ENCODE measurements at regions not wholly inside any gene's neighbourhood (a gene's known extent, or its start where the extent isn't known, plus 50 kb on each side); places are given as distances from the start of the nearest gene placed in this dataset.
A peak's percentile ranks its signal among the peaks of the same experiment; 100 is the strongest.

DNA sequence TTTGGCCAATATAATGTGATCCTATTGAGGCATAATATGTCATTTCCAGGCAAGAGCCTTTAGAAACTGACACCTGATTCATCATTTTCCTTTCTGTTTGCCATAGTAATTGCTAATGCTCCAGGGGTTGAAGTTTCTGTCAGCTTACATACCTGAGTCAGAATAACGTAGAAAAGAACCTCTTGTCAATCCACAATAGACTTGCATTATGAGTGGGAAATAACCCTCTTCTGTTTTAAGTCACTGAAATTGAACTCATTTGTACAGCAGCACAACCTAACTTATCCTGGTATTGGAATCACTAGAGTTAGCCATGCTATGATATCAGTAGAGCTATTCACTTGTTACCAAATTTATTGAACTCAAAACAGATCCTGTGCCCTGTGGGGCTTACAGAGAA lies 101.7 kb upstream of the TP63 start:
- Mint-ChIP-seq H3K9me3 (ENCODE audit: low read depth) (peaks cover 1% of the 10 kb centered on the region), H3K4me3 (no peak overlapping the region), H3K27me3 (no peaks in the 10 kb centered on the region), H3K4me1 (peaks cover 20% of the 10 kb centered on the region), H3K36me3 (peaks cover 12% of the 10 kb centered on the region), H3K27ac (peak overlapping the region; percentile 38)
- CTCF ChIA-PET = interaction anchor here (1.6 kb wide), 1 partner anchor 32 kb away, joined by 3 read pairs; no protein-coding TSS in a partner anchor
- ATAC-seq (peak; percentile 69), DNase-seq (no peak)

DNA sequence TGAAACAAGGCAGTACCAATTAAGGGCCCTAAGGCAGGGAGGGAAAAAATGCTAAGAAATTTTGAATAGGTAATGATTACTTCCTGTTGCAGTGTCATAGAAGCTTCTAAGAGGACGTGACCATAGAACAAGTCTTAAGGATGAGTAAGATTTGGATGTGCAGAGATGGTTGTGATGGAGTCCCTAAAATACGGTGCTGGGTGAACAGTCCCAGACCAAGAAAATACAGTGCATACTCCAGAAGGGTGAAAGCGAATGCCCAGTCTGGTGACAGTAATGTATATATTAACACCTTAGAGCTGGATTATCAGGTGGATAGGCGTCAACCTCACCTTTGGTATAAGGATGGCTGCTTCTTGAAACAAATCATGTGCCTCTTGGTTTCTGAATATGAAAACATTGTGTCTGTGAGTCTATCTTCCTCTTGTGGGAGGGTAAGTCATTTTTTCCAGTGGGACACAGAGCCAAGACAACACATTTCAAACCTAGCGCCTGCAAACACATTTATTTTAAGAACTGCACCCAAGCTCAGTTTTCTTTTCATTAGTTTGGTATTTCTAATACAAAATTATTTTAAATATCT lies 101.2 kb upstream of the TP63 start:
- CTCF ChIA-PET = interaction anchor here (1.6 kb wide), 1 partner anchor 32 kb away, joined by 3 read pairs; no protein-coding TSS in a partner anchor
- H3K4me1 Mint-ChIP-seq = peaks cover 20% of the 10 kb centered on the region
- no peak overlapping the region for H3K4me3 Mint-ChIP-seq
- H3K36me3 Mint-ChIP-seq = peaks cover 12% of the 10 kb centered on the region
- no peaks in the 10 kb centered on the region for H3K27me3 Mint-ChIP-seq
- peaks cover 1% of the 10 kb centered on the region for H3K9me3 Mint-ChIP-seq (ENCODE audit: low read depth)
- DNase-seq (no peak), ATAC-seq (no peak)
- H3K27ac Mint-ChIP-seq = peak overlapping the region; percentile 38

DNA sequence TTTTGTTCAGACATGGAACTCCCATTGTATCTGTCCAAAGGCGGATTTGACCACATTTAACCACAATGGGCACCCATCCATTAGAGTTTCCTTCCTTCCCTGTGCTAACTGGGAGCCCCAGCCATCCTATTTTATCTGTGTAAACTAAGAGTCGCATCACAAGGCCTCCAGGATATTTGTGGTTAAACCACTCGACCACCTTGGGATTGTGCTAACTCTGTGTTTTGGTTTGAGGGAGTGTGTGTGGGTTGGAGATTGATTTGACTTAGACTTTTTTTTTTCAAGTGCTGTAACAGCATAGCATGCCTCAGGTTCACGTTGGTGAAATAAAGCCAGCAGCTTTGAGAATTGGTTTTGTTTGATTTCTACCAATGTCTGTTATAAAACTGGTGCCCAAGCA lies 100.4 kb upstream of the TP63 start:
- peak; percentile 46 for DNase-seq
- Mint-ChIP-seq H3K36me3 (peaks cover 10% of the 10 kb centered on the region), H3K4me1 (peaks cover 20% of the 10 kb centered on the region), H3K4me3 (no peak overlapping the region), H3K27me3 (no peaks in the 10 kb centered on the region), H3K9me3 (ENCODE audit: low read depth) (peaks cover 1% of the 10 kb centered on the region), H3K27ac (no peak overlapping the region)
- no peak for ATAC-seq
- CTCF ChIA-PET = no interaction called here

DNA sequence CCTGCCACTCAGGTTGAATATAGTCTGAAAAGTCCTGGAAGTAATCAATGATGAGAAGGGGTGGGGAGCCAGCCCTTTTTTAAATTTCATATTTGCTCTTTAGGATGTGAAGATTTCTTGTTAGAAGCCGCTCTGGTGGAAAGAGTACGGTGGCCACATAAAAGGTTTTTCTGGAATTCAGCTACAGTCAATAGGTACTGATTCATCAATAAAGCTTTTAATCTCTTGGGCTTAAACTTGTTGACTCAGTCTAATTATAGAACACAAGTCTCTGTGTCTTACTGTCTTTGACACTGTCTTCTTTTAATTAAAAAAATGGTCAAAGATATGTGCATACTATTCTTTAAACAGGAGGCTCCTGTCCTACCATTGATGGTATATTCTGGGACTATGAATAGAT lies 99.9 kb upstream of the TP63 start:
- peaks cover 6% of the 10 kb centered on the region for H3K36me3 Mint-ChIP-seq
- no peak for ATAC-seq

DNA sequence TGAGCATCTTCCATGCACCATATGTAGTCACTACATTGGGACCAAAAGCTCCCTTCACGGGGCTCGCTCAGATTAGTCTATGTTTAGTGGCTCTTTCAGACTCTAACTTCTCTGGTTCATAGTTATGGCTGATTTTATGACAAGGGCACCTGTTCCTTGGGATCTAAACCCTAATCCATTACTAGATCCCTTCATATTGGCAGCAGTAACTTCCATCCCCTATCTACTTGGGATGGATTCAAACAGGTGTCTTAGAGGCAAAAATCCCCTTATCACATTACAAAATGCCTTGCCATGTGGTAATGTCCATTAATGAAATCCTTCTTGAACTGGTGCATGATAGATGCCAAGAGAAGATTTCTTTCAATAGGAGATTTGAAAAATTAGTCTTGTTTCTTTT lies 96.7 kb upstream of the TP63 start:
- H3K9me3 Mint-ChIP-seq (ENCODE audit: low read depth) = no peaks in the 10 kb centered on the region
- H3K4me3 Mint-ChIP-seq = no peak overlapping the region
- no peak overlapping the region for H3K27ac Mint-ChIP-seq
- peaks cover 7% of the 10 kb centered on the region for H3K36me3 Mint-ChIP-seq
- H3K4me1 Mint-ChIP-seq = peaks cover 17% of the 10 kb centered on the region
- CTCF ChIA-PET = no interaction called here
- DNase-seq (no peak), ATAC-seq (no peak)
- H3K27me3 Mint-ChIP-seq = no peaks in the 10 kb centered on the region

More for the DNA sequence above, 99.9 kb upstream of the TP63 start:
- Mint-ChIP-seq H3K27ac (no peak overlapping the region), H3K9me3 (ENCODE audit: low read depth) (peaks cover 1% of the 10 kb centered on the region), H3K27me3 (no peaks in the 10 kb centered on the region), H3K4me1 (peaks cover 20% of the 10 kb centered on the region), H3K4me3 (no peak overlapping the region)
- DNase-seq = no peak
- CTCF ChIA-PET = no interaction called here

DNA sequence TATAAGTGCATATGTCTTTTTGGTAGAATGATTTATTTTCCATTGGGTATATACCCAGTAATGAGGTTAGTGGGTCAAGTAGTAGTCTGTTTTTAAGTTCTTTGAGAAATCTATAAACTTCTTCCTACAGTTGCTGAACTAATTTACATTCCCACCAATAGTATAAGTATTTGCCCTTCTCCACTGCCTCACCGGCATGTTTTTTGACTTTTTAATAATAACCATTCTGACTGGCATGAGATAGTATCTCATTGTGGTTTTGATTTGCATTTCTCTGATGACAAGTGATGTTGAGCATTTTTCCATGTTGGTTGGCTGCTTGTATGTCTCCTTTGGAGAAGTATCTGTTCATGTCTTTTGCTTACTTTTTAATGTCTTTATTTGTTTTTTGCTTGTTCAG lies 94.1 kb upstream of the TP63 start:
- Mint-ChIP-seq H3K36me3 (peaks cover 2% of the 10 kb centered on the region), H3K27ac (no peak overlapping the region), H3K4me3 (no peak overlapping the region), H3K27me3 (no peaks in the 10 kb centered on the region), H3K4me1 (no peaks in the 10 kb centered on the region), H3K9me3 (ENCODE audit: low read depth) (no peaks in the 10 kb centered on the region)
- DNase-seq (no peak), ATAC-seq (no peak)
- CTCF ChIA-PET = no interaction called here

DNA sequence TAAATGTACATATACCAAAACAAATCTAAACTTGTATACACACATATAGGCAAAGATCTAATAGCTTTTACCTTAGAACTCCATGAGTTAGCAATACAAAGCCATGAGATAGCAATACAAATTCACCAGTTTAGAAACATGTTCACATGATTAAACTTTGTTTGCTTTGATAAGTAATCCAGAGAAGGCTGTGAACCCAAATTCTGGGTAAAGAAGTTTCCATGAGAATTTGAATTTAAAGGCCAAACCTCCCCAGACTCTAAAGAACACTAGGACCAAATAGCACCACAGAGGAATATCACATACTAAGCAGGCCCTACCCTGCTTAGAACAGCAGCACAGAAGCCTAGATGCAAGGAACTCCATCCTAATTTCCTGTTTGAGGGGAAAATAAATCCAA lies 83.7 kb upstream of the TP63 start:
- CTCF ChIA-PET = no interaction called here
- peaks cover 19% of the 10 kb centered on the region for H3K36me3 Mint-ChIP-seq
- H3K9me3 Mint-ChIP-seq (ENCODE audit: low read depth) = peaks cover 17% of the 10 kb centered on the region

DNA sequence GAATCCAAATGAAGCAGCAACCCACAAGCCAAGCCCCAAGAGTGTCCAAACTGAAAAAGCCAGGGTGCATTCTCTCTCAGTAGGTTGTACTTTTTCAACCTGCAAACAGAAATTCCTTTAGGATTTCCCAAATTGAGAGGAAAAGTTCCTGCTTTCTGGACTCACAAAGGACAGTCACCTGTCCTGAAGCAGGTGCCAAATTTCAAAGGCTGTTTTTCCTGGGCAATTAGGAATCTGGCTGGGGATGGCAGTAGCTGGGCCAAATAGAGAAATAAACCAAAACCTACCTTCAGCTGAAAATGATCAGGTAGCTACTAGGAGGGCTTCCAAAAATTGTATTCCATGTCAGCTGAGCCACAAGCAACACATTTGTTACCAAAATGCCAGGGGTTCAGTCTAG lies 83.1 kb upstream of the TP63 start:
- ATAC-seq = no peak
- no peaks in the 10 kb centered on the region for H3K27me3 Mint-ChIP-seq
- CTCF ChIA-PET = no interaction called here
- peaks cover 19% of the 10 kb centered on the region for H3K36me3 Mint-ChIP-seq
- no peak overlapping the region for H3K4me3 Mint-ChIP-seq
- H3K9me3 Mint-ChIP-seq (ENCODE audit: low read depth) = peaks cover 17% of the 10 kb centered on the region
- no peaks in the 10 kb centered on the region for H3K4me1 Mint-ChIP-seq
- H3K27ac Mint-ChIP-seq = no peak overlapping the region
- DNase-seq = no peak

More for the DNA sequence above, 83.7 kb upstream of the TP63 start:
- Mint-ChIP-seq H3K27me3 (no peaks in the 10 kb centered on the region), H3K4me3 (no peak overlapping the region), H3K4me1 (no peaks in the 10 kb centered on the region), H3K27ac (no peak overlapping the region)
- DNase-seq = no peak
- ATAC-seq = no peak

DNA sequence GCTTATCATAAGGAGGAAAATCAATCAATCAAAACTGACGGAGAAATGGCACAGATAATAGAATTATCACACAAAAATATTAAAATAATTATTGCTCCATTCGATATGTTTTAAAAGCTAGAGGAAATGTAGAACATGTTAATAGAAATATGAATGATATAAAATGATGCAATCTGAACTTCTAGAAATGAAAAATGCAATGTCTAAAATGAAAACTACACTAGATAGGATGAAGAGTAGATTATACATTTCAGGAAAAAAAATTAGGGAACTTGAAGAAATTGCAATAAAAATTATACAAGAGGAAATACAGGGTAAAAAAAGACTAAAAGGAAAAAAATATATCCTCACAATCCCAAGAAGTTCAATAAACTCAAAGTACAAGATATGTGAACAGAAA lies 80.2 kb upstream of the TP63 start:
- Mint-ChIP-seq H3K27me3 (no peaks in the 10 kb centered on the region), H3K4me3 (no peak overlapping the region), H3K9me3 (ENCODE audit: low read depth) (peaks cover 18% of the 10 kb centered on the region), H3K36me3 (peaks cover 16% of the 10 kb centered on the region), H3K4me1 (no peaks in the 10 kb centered on the region), H3K27ac (no peak overlapping the region)
- DNase-seq (no peak), ATAC-seq (no peak)
- CTCF ChIA-PET = no interaction called here

DNA sequence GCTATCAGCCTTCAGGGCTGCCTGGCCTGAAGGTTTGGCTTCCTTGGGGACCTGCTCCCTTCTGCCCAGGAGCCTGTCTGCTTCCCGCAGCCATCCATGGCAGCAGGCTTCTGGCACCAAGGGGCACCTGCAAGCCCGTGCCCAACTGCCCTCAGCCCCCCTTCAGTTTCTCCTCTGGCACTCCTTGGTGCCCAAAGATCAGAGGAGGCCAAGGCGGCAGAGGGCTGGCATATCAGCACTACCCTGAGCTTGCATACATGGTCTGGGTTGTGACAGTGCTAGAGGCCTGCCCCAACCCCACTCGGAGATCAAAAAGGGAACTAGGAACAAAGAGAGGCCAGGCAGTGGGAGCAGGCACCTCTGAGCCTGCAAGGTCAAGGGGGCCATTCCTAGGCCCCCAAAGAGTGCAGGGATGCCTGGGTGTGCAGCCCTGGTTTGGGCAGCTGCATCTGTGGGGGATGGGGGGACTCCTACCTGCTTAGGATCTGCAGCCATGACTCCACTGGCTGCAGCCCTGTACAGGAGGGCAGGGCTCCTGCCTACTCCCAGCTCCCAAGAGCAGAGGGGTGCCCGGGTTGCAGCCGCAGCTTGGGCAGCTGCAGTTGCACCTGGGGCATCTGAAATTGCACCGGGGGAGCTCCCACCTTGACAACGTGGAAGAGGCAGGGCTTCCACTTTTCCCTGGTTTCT lies 76.2 kb upstream of the TP63 start:
- Mint-ChIP-seq H3K4me3 (no peak overlapping the region), H3K27ac (no peak overlapping the region), H3K9me3 (ENCODE audit: low read depth) (peaks cover 7% of the 10 kb centered on the region), H3K27me3 (no peaks in the 10 kb centered on the region), H3K36me3 (peaks cover 10% of the 10 kb centered on the region), H3K4me1 (no peaks in the 10 kb centered on the region)
- CTCF ChIA-PET = no interaction called here
- DNase-seq (no peak), ATAC-seq (no peak)

DNA sequence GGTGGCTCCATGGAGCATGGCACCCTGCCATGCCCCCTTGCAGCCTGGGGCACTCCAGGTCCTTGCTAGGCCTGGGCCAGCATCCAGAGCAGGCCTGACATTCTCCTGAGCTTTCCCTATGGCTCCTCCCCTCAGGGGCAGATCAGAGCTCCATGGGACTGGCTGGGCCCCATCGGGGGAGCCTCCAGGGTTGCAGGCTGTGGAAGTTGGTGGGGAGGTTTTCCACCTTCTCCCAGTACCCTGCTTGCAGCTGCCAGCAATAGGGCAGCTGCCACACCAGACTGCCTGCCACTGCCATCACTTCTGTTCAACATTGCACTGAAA lies 75.7 kb upstream of the TP63 start:
- Mint-ChIP-seq H3K36me3 (peaks cover 8% of the 10 kb centered on the region), H3K27ac (no peak overlapping the region), H3K27me3 (no peaks in the 10 kb centered on the region), H3K9me3 (ENCODE audit: low read depth) (peaks cover 7% of the 10 kb centered on the region), H3K4me1 (no peaks in the 10 kb centered on the region), H3K4me3 (no peak overlapping the region)
- CTCF ChIA-PET = no interaction called here
- ATAC-seq (no peak), DNase-seq (no peak)

DNA sequence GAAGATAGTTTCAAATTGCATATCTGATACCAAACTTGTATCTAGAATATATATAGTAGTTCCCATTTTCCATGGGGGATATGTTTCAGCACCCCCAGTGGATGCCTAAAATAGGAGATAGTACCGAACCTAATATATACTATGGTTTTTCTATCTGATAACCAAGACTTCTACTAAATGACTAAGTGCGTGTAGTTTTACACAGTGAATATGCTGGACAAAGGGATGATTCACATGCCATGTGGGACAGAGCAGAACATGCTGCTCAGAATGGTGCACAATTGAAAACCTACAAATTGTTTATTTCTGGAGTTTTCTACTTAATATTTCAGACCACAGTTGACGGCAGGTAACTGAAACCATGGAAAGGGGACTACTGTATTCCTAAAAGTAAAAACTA lies 73.4 kb upstream of the TP63 start:
- H3K9me3 Mint-ChIP-seq (ENCODE audit: low read depth) = peaks cover 3% of the 10 kb centered on the region
- H3K27me3 Mint-ChIP-seq = no peaks in the 10 kb centered on the region
- H3K4me1 Mint-ChIP-seq = peaks cover 3% of the 10 kb centered on the region
- no peak overlapping the region for H3K4me3 Mint-ChIP-seq
- no peak for DNase-seq
- ATAC-seq = no peak
- CTCF ChIA-PET = no interaction called here
- no peak overlapping the region for H3K27ac Mint-ChIP-seq
- peaks cover 4% of the 10 kb centered on the region for H3K36me3 Mint-ChIP-seq

DNA sequence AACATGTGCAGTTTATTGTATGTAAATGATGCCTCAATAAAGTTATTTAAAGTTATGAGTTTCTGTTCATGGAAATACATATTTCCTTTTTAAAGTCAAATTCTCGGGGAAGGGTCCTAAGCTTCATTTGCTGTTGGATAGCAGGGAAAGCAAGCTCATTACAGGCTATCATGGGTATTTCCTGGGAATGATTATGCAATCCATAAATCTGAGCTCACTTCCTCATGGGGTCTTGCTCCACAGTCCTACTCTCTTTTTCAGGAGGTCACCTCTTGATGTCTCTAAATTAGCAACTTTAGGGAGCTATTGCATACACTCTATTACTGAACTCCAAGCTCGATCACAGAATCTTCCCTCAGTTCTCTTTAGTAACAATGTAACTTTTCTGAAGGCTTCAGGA lies 69.9 kb upstream of the TP63 start:
- no peak overlapping the region for H3K27ac Mint-ChIP-seq
- ATAC-seq = no peak
- CTCF ChIA-PET = interaction anchor here (1.1 kb wide), 1 partner anchor 32 kb away, joined by 3 read pairs; no protein-coding TSS in a partner anchor
- H3K36me3 Mint-ChIP-seq = peaks cover 4% of the 10 kb centered on the region
- no peaks in the 10 kb centered on the region for H3K27me3 Mint-ChIP-seq
- no peaks in the 10 kb centered on the region for H3K9me3 Mint-ChIP-seq (ENCODE audit: low read depth)
- peaks cover 17% of the 10 kb centered on the region for H3K4me1 Mint-ChIP-seq
- no peak overlapping the region for H3K4me3 Mint-ChIP-seq
- no peak for DNase-seq

DNA sequence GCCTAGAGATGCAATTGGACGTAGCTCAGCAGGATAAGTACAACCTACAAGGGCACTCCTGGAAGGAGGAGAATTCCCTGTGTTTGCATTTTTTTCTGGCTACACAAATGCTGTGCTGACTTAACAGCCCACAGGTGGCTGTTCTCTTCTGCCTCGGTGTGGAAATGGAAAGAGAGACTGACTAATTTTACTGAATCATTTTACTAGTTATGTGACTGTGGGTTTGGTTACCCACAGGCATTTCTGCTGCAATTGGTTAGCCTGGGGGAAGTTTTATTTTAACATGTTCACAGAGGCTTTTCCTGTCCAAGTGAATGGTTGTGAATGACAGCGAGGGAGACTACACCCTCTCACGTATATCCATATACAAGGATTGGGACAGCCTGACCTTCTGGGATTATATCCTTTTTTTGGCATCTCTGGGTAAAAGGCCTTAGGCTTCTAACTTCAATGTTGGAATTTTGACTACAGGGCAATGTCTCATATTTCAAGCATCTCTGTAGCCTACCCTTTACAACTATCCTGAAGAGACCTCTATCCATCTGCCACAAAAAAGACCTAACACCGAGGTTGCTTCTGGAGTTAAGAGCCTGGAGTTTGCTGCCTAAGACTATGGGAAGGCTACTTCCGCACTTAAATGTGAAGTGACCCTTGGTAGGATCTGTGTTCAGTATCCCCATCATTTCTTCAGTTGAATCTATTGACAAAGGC lies 67.2 kb upstream of the TP63 start:
- ATAC-seq (peak; percentile 94), DNase-seq (peak; percentile 86)
- peak overlapping the region; percentile 0 for H3K4me3 Mint-ChIP-seq
- H3K36me3 Mint-ChIP-seq = peaks cover 2% of the 10 kb centered on the region
- H3K4me1 Mint-ChIP-seq = peaks cover 21% of the 10 kb centered on the region
- CTCF ChIA-PET = no interaction called here
- peak overlapping the region; percentile 63 for H3K27ac Mint-ChIP-seq
- no peaks in the 10 kb centered on the region for H3K27me3 Mint-ChIP-seq
- no peaks in the 10 kb centered on the region for H3K9me3 Mint-ChIP-seq (ENCODE audit: low read depth)
